ENCODE measurements at regions not wholly inside any gene's neighbourhood (a gene's known extent, or its start where the extent isn't known, plus 50 kb on each side); places are given as distances from the start of the nearest gene placed in this dataset.

GRCh38 chr10:133001114-133001513, 58.7 kb upstream of the CFAP46 start:
- TF ChIP-seq CTCF (conservative IDR thresholded peaks at IDR 0.05; ENCODE audit: low read length) (no peak), EZH2phosphoT487 (IDR thresholded peaks at IDR 0.05; ENCODE audit: borderline replicate concordance, low read depth, low read length) (no peak)

All from OCI-LY7 (cell line).